HCT116 (cell line): ENCODE measurements at regions not wholly inside any gene's neighbourhood (a gene's known extent, or its start where the extent isn't known, plus 50 kb on each side); places are given as distances from the start of the nearest gene placed in this dataset.

Experiments used
- ATAC-seq: fragments of 200-7000 bp; cut with Tn5 transposase; 2 replicates; pipeline ENCODE4 v1.9.1; 2020; ENCODE audit warnings: mild to moderate bottlenecking, moderate library complexity
- BruUV-seq: library from RNA; stranded (reverse); fragments of 400-500 nt; replicated peaks from 2 replicates; lab custom pipeline; 2021; lab: Mats Ljungman, UMichigan
- CTCF ChIA-PET: fragments of 300-600 bp; sonication (Branson Sonifier 250); formaldehyde crosslinking; loops from one replicate; lab custom pipeline; 2021; ENCODE audit warnings: antibody characterized with exemption; lab: Charles Lee
- POLR2A ChIA-PET: fragments of 300-600, 350-600 bp; sonication (Branson Sonifier 250); formaldehyde crosslinking; loops from one replicate; lab custom pipeline; 2021; ENCODE audit warnings: antibody characterized with exemption; lab: Charles Lee
- RAD21 ChIA-PET, 2 experiments: fragments of 300-600 bp; sonication (Branson Sonifier 250); formaldehyde crosslinking; loops; one replicate each; lab custom pipeline; 2023; ENCODE audit warnings: low total read pairs in 2 of 2; ENCODE audit not compliant: uncharacterized antibody in 2 of 2, unreplicated experiment in 2 of 2, low non-redundant PET in 1 of 2; lab: Charles Lee
- DNase-seq: peaks from one replicate; pipeline ENCODE4 v3.0.0-alpha.2; 2010; ENCODE audit warnings: low read depth, low spot score
- H2AFZ ChIP-seq: fragments of 200-600 bp; shearing (Covaris generic), sonication (generic); 2 replicates; pipeline ENCODE4 v1.6.1; 2017; ENCODE audit warnings: low read depth, mixed run types, mixed read lengths, antibody characterized with exemption, low read length; ENCODE audit not compliant: poor library complexity, severe bottlenecking
- H3K27ac ChIP-seq: 2 replicates; pipeline ENCODE4 v1.5.1; 2012; ENCODE audit warnings: low read depth, low read length
- H3K27me3 ChIP-seq: fragments of 200-600 bp; sonication (generic); 2 replicates; pipeline ENCODE4 v1.6.1; 2016; ENCODE audit warnings: mixed run types, low read length, mixed read lengths; ENCODE audit not compliant: insufficient read depth
- H3K36me3 ChIP-seq, 2 experiments: fragments of 200-500 bp in 1 of 2; fragments of 200-600 bp in 1 of 2; sonication (Bioruptor generic) in 1 of 2; sonication (generic) in 1 of 2; 2 replicates each; pipeline versions ENCODE4 v1.5.1 to v1.6.1; 2014 to 2016; ENCODE audit warnings: low read length in 2 of 2, inconsistent platforms in 1 of 2, mixed read lengths in 1 of 2, mixed run types in 1 of 2; ENCODE audit not compliant: insufficient read depth in 2 of 2, control insufficient read depth in 1 of 2
- H3K4me1 ChIP-seq, 2 experiments: fragments of 200-600 bp in 1 of 2; sonication (generic) in 1 of 2; 2 replicates each; pipeline versions ENCODE4 v1.5.1 to v1.6.1; 2012 to 2017; ENCODE audit warnings: low read length in 2 of 2, inconsistent platforms in 1 of 2, mild to moderate bottlenecking in 1 of 2, mixed read lengths in 1 of 2, mixed run types in 1 of 2, moderate library complexity in 1 of 2; ENCODE audit not compliant: insufficient read depth in 2 of 2, control insufficient read depth in 1 of 2
- H3K4me2 ChIP-seq: fragments of 200-600 bp; sonication (generic); 2 replicates; pipeline ENCODE4 v1.6.1; 2017; ENCODE audit warnings: mixed run types, low read length, mixed read lengths
- H3K4me3 ChIP-seq, 2 experiments: fragments of 200-600 bp in 1 of 2; sonication (generic) in 1 of 2; replicated peaks in 1 of 2; 2 replicates each; pipeline ENCODE4 v1.5.1; 2011 to 2016; ENCODE audit warnings: low read length in 2 of 2, control low read depth in 1 of 2, low read depth in 1 of 2, mild to moderate bottlenecking in 1 of 2, mixed read lengths in 1 of 2, mixed run types in 1 of 2
- H3K79me2 ChIP-seq: fragments of 200-600 bp; sonication (generic); 2 replicates; pipeline ENCODE4 v1.6.1; 2017; ENCODE audit warnings: mild to moderate bottlenecking, mixed run types, low read length, moderate library complexity, mixed read lengths; ENCODE audit not compliant: insufficient read depth
- H3K9ac ChIP-seq: fragments of 200-600 bp; sonication (generic); 2 replicates; pipeline ENCODE4 v1.6.1; 2016; ENCODE audit warnings: low read length, mixed read lengths
- H3K9me2 ChIP-seq: fragments of 200-600 bp; sonication (generic), shearing (Covaris generic); 2 replicates; pipeline ENCODE4 v1.6.1; 2017; ENCODE audit warnings: mixed run types, mild to moderate bottlenecking, moderate library complexity; ENCODE audit not compliant: insufficient read depth
- H3K9me3 ChIP-seq, 2 experiments: fragments of 200-500 bp in 1 of 2; fragments of 200-600 bp in 1 of 2; sonication (Bioruptor generic) in 1 of 2; sonication (generic) in 1 of 2; 2 replicates each; pipeline ENCODE4 v1.6.1; 2014 to 2017; ENCODE audit warnings: low read length in 2 of 2, mixed read lengths in 2 of 2, inconsistent platforms in 1 of 2, low read depth in 1 of 2, mild to moderate bottlenecking in 1 of 2, mixed run types in 1 of 2, moderate library complexity in 1 of 2; ENCODE audit not compliant: control insufficient read depth in 1 of 2, insufficient read depth in 1 of 2
- H4K20me1 ChIP-seq: fragments of 200-600 bp; sonication (generic), shearing (Covaris generic); 2 replicates; pipeline ENCODE4 v1.6.1; 2017; ENCODE audit warnings: mixed run types, mild to moderate bottlenecking, moderate library complexity; ENCODE audit not compliant: insufficient read depth
- ATF3 ChIP-seq: IDR thresholded peaks from 2 replicates; pipeline ENCODE4 v1.6.1; 2012
- CEBPB ChIP-seq: IDR thresholded peaks from 2 replicates; pipeline ENCODE4 v1.6.1; 2012; ENCODE audit warnings: low read depth
- EGR1 ChIP-seq: IDR thresholded peaks from 2 replicates; pipeline ENCODE4 v1.6.1; 2012; ENCODE audit warnings: low read depth
- ELF1 ChIP-seq: IDR thresholded peaks from 2 replicates; pipeline ENCODE4 v1.6.1; 2012; ENCODE audit warnings: low read depth, borderline replicate concordance
- POLR2AphosphoS5 ChIP-seq: IDR thresholded peaks from 2 replicates; pipeline ENCODE4 v1.6.1; 2011; ENCODE audit warnings: mild to moderate bottlenecking, low read depth, low read length, moderate library complexity
- REST ChIP-seq: IDR thresholded peaks from 2 replicates; pipeline ENCODE4 v1.6.1; 2012; ENCODE audit warnings: low read depth
- SIN3A ChIP-seq: IDR thresholded peaks from 2 replicates; pipeline ENCODE4 v1.6.1; 2012; ENCODE audit warnings: low read depth
- SP1 ChIP-seq: IDR thresholded peaks from 2 replicates; pipeline ENCODE4 v1.6.1; 2012; ENCODE audit warnings: low read depth
- YY1 ChIP-seq: IDR thresholded peaks from 2 replicates; pipeline ENCODE4 v1.6.1; 2011; ENCODE audit warnings: low read length, low read depth, moderate library complexity, mild to moderate bottlenecking; ENCODE audit not compliant: insufficient replicate concordance; ENCODE audit errors: extremely low read depth
- ZBTB33 ChIP-seq: IDR thresholded peaks from 2 replicates; pipeline ENCODE4 v1.6.1; 2011; ENCODE audit warnings: mild to moderate bottlenecking, low read length, moderate library complexity; ENCODE audit not compliant: insufficient replicate concordance; ENCODE audit errors: extremely low read depth
- ZFX ChIP-seq: fragments of 450-650 bp; IDR thresholded peaks from 2 replicates; pipeline ENCODE4 v1.6.1; 2017
- intact Hi-C: fragments of 100-400 bp; cut with micrococcal nuclease; formaldehyde crosslinking; loops from 2 replicates; pipeline ENCODE4 v1.10.0; 2022

DNA sequence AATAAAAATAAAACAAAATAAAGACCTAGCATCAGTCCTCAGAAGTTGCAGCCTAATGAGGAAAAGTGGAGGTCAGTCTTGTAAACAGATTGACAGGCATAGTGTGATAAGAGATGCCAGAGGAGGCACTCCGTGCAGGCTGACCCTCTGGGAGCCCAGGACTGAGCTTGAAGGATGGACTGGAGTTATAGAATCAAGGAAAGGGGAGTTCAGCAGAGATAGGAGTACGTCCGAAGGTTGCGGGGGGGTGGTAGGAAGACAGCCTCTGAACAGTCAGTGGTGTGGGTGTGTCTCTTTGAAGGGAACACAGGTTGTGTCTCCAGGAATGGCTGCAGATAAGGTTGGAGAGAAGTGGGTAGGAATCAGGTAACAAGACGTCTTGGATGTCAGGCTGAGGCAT, 126.1 kb upstream of the CPEB4 start:
- H2AFZ ChIP-seq = no peak overlapping the region
- no peak overlapping the region for H3K9ac ChIP-seq
- H3K79me2 ChIP-seq = no peaks in the 10 kb centered on the region
- no peak overlapping the region for H3K4me2 ChIP-seq
- no peaks in the 10 kb centered on the region for H4K20me1 ChIP-seq
- H3K36me3 ChIP-seq = no peaks in the 10 kb centered on the region
- no peak overlapping the region for H3K4me3 ChIP-seq
- DNase-seq (no peak), ATAC-seq (no peak)
- BruUV-seq = no TSS peak
- ChIA-PET POLR2A (no interaction called here), RAD21 (no interaction called here), CTCF (no interaction called here)
- no peaks in the 10 kb centered on the region for H3K9me3 ChIP-seq
- H3K27ac ChIP-seq = no peak overlapping the region
- TF ChIP-seq ELF1 = no peak
- no peak for TF ChIP-seq SP1
- TF ChIP-seq POLR2AphosphoS5 = no peak
- no peak for TF ChIP-seq CEBPB
- TF ChIP-seq ZFX = no peak
- TF ChIP-seq EGR1 = no peak
- no peak for TF ChIP-seq YY1
- no peak for TF ChIP-seq REST
- no peak for TF ChIP-seq ATF3
- no peak for TF ChIP-seq SIN3A
- no peak for TF ChIP-seq ZBTB33
- intact Hi-C loops = loop anchor here (10.0 kb wide), 2 partner anchors 213 to 963 kb away; partner anchors contain the start of gene MSX2
- peaks cover 58% of the 10 kb centered on the region for H3K27me3 ChIP-seq
- no peaks in the 10 kb centered on the region for H3K9me2 ChIP-seq
- H3K4me1 ChIP-seq = peaks cover 21 to 37% of the 10 kb centered on the region in 2 experiments
